Peyer's patch (tissue), 4 donors: ENCODE measurements at regions not wholly inside any gene's neighbourhood (a gene's known extent, or its start where the extent isn't known, plus 50 kb on each side); places are given as distances from the start of the nearest gene placed in this dataset.

Experiments used
- CTCF ChIP-seq, 6 experiments: fragments of 450-650 bp in 4 of 6; fragments of 200-600 bp in 2 of 6; sonication (generic) in 1 of 6; IDR thresholded peaks; one replicate each; pipeline ENCODE4 v1.5.1; 2017 to 2019; ENCODE audit warnings: antibody characterized with exemption in 6 of 6, mild to moderate bottlenecking in 3 of 6, moderate library complexity in 1 of 6
- POLR2A ChIP-seq, 2 donors: fragments of 450-650 bp; IDR thresholded peaks; one replicate each; pipeline ENCODE4 v1.5.1; 2017; ENCODE audit warnings: antibody characterized with exemption in 2 of 2, mild to moderate bottlenecking in 2 of 2, moderate library complexity in 2 of 2

GRCh38 chrX:110866421-110866820 is 70.8 kb upstream of the CHRDL1 start:
- TF ChIP-seq CTCF (IDR thresholded peaks at IDR 0.05) (no peak), POLR2A (IDR thresholded peaks at IDR 0.05) (no peak)
